GM12873 (cell line): ENCODE measurements at regions not wholly inside any gene's neighbourhood (a gene's known extent, or its start where the extent isn't known, plus 50 kb on each side); places are given as distances from the start of the nearest gene placed in this dataset.

Source experiments
- TF ChIP-seq, protein P1 (sequence below): IDR thresholded peaks from 2 replicates; pipeline ENCODE4 v1.5.1; 2012; ENCODE audit warnings: low read depth, mild to moderate bottlenecking, moderate library complexity, low read length, control low read depth; ENCODE audit not compliant: insufficient read depth; ENCODE audit errors: missing control alignments

- TF ChIP-seq, protein P1, sequence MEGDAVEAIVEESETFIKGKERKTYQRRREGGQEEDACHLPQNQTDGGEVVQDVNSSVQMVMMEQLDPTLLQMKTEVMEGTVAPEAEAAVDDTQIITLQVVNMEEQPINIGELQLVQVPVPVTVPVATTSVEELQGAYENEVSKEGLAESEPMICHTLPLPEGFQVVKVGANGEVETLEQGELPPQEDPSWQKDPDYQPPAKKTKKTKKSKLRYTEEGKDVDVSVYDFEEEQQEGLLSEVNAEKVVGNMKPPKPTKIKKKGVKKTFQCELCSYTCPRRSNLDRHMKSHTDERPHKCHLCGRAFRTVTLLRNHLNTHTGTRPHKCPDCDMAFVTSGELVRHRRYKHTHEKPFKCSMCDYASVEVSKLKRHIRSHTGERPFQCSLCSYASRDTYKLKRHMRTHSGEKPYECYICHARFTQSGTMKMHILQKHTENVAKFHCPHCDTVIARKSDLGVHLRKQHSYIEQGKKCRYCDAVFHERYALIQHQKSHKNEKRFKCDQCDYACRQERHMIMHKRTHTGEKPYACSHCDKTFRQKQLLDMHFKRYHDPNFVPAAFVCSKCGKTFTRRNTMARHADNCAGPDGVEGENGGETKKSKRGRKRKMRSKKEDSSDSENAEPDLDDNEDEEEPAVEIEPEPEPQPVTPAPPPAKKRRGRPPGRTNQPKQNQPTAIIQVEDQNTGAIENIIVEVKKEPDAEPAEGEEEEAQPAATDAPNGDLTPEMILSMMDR, result no peak
Measured at GRCh38 chr7:25279705-25280104, 51.4 kb upstream of the NPVF start.

DNA sequence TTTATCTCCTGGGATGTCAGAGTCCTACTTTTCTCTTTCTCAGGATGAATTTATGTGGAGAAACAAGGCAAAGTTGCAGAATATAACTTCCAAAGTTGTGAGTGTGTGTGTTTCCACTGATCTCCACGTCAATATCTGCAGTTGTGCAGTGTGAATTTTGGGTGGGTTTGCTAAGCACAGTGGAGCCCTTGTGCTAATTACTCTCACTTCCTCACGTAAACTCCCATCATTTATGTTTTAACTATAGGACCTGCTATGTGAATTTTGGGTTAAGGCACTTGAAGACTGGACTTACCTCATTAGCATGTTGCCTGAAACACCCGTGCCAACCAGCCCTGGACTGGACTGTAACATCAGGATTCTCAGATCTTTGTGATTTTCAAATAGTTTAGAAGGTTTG lies 51.9 kb upstream of the NPVF start:
- TF ChIP-seq, protein P1, result no peak

DNA sequence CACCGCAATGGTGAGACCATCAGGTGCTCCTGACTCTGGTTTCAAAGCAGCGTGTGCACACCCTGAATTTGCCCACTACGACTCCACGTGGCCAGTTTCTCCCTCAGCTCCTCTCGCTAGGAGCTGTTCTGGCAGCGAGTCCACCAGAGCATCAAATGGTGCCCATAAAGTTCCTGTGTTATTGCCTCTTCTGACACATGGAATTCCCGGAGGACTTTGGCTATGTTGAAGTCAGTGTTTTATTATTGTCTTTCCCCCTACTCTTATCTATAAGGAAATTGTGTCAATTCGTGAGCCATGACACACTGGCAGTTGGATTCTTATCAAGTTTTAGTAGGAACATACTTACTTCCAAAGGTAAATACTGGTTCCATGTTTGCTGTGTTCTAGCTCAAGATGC lies 53.9 kb upstream of the NPVF start:
- TF ChIP-seq, protein P1, result no peak

DNA sequence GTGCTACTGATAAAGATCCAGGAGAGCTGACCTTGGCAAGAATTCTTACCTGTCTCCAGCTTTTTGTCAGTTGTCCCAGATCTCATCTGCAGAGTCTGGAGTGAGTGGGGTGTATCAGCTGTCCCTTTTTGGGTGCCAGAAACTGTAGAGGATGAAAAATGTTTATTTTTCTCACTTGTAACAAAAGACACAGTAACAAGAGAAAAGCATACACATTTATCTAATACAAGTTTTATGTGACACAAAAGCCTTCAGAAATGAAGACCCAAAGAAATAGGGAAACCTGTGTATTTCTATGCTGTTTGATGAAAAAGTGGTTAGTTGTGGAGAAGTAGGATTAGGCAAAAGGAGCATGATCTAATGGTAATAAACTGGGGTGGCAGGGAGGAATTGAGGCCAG lies 58.5 kb upstream of the NPVF start:
- TF ChIP-seq, protein P1, result no peak

DNA sequence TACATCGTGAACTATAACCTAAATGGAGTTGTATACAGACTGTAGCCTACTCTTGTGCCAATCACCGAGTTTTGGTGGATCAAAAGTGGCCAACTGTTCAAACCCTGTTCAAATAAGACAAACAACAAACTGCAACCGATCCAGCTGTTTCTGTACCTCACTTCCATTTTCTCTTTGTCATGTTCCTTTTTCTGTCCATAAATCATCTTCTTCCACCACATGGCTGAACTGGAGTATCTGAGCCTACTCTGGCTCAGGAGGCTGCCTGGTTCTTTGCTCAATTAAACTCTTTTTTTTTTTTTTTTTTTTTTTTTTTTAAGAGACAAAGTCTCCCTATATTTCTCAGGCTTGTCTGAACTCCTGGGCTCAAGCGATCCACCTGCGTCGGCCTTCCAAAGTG lies 59.0 kb upstream of the NPVF start:
- TF ChIP-seq, protein P1, result no peak

GRCh38 chr7:25288556-25289307 lies 60.4 kb upstream of the NPVF start:
- TF ChIP-seq, protein P1, result no peak

GRCh38 chr7:25289518-25289917 lies 61.2 kb upstream of the NPVF start:
- TF ChIP-seq, protein P1, result no peak

GRCh38 chr7:25294624-25295023 lies 66.3 kb upstream of the NPVF start:
- TF ChIP-seq, protein P1, result no peak
